ENCODE measurements at regions not wholly inside any gene's neighbourhood (a gene's known extent, or its start where the extent isn't known, plus 50 kb on each side); places are given as distances from the start of the nearest gene placed in this dataset.

- Histone ChIP-seq H3K4me1 (no peaks in the 10 kb centered on the region), H3K36me3 (no peaks in the 10 kb centered on the region), H3K27ac (no peak overlapping the region), H3K4me3 (no peak overlapping the region), H3K27me3 (no peaks in the 10 kb centered on the region), H3K9me3 (peaks cover 0 to 54% of the 10 kb centered on the region in 2 donors)
- intact Hi-C loops (cut with DNase I) = no loop called here
- DNase-seq (no peak), ATAC-seq (no peak)
- no peak for TF ChIP-seq CTCF (IDR thresholded peaks at IDR 0.05)
Observed at GRCh38 chr1:193831465-193831864, 645.1 kb upstream of the B3GALT2 start.

- DNase-seq = no peak
- H3K27ac ChIP-seq = no peak overlapping the region
- no peak overlapping the region for H3K4me3 ChIP-seq
- H3K27me3 ChIP-seq = no peaks in the 10 kb centered on the region
- H3K36me3 ChIP-seq = no peaks in the 10 kb centered on the region
- TF ChIP-seq CTCF (IDR thresholded peaks at IDR 0.05) = no peak
- no peaks in the 10 kb centered on the region for H3K4me1 ChIP-seq
- no peak for ATAC-seq
- intact Hi-C loops (cut with DNase I) = no loop called here
- peaks cover 0 to 42% of the 10 kb centered on the region in 2 donors for H3K9me3 ChIP-seq
Observed at GRCh38 chr1:193827516-193827915, 641.1 kb upstream of the B3GALT2 start.

- DNase-seq (no peak), ATAC-seq (no peak)
- H3K4me1 ChIP-seq = no peaks in the 10 kb centered on the region
- peaks cover 0 to 8% of the 10 kb centered on the region in 2 donors for H3K9me3 ChIP-seq
- H3K27me3 ChIP-seq = no peaks in the 10 kb centered on the region
- H3K36me3 ChIP-seq = no peaks in the 10 kb centered on the region
- TF ChIP-seq CTCF (IDR thresholded peaks at IDR 0.05) = no peak
- H3K4me3 ChIP-seq = no peak overlapping the region
- intact Hi-C loops (cut with DNase I) = no loop called here
- no peak overlapping the region for H3K27ac ChIP-seq
Observed at GRCh38 chr1:193819376-193819775, 633.0 kb upstream of the B3GALT2 start.

- ATAC-seq = no peak
- H3K4me1 ChIP-seq = no peaks in the 10 kb centered on the region
- no peak for DNase-seq
Observed at GRCh38 chr1:193807208-193807607, 620.8 kb upstream of the B3GALT2 start.

More at GRCh38 chr1:193807208-193807607, 620.8 kb upstream of the B3GALT2 start:
- no peak overlapping the region for H3K4me3 ChIP-seq
- no peak for TF ChIP-seq CTCF (IDR thresholded peaks at IDR 0.05)
- no peaks in the 10 kb centered on the region for H3K9me3 ChIP-seq
- no peaks in the 10 kb centered on the region for H3K27me3 ChIP-seq
- intact Hi-C loops (cut with DNase I) = no loop called here
- H3K36me3 ChIP-seq = no peaks in the 10 kb centered on the region
- no peak overlapping the region for H3K27ac ChIP-seq

Data from left lung (tissue), 4 donors.